Prostate gland (tissue), 2 donors: ENCODE measurements at regions not wholly inside any gene's neighbourhood (a gene's known extent, or its start where the extent isn't known, plus 50 kb on each side); places are given as distances from the start of the nearest gene placed in this dataset.

Experiments used
- DNase-seq: peaks from one replicate; pipeline ENCODE4 v3.0.0-alpha.2; 2019; ENCODE audit warnings: low spot score
- H3K27ac ChIP-seq, 2 donors: fragments of 200-600 bp; sonication (generic); 2 replicates each; pipeline ENCODE4 v1.5.1; 2017 to 2019
- H3K27me3 ChIP-seq: fragments of 200-600 bp; sonication (generic); replicated peaks from 2 replicates; pipeline ENCODE4 v1.5.1; 2019; ENCODE audit not compliant: insufficient read depth
- H3K36me3 ChIP-seq, 2 donors: fragments of 200-600 bp; sonication (generic); 1 replicate in 1 of 2; 2 replicates in 1 of 2; pipeline versions ENCODE4 v1.5.1 to v1.8.1; 2017 to 2019
- H3K4me1 ChIP-seq: fragments of 200-600 bp; sonication (generic); replicated peaks from 2 replicates; pipeline ENCODE4 v1.5.1; 2019
- H3K4me3 ChIP-seq, 2 donors: fragments of 200-600 bp; sonication (generic); 2 replicates each; pipeline ENCODE4 v1.5.1; 2017 to 2019
- H3K9me3 ChIP-seq: fragments of 200-600 bp; sonication (generic); 2 replicates; pipeline ENCODE4 v1.5.1; 2017
- POLR2A ChIP-seq: fragments of 450-650 bp; IDR thresholded peaks from one replicate; pipeline ENCODE4 v1.6.1; 2016; ENCODE audit warnings: antibody characterized with exemption, mild to moderate bottlenecking
- POLR2AphosphoS5 ChIP-seq: sonication (generic); formaldehyde crosslinking; IDR thresholded peaks from one replicate; pipeline ENCODE4 v1.6.1; 2017; ENCODE audit warnings: antibody characterized with exemption
- WGBS: methylation state at CpG from one replicate; pipeline ENCODE4 v1.1.5; 2018; 5-methylcytosine and 5-hydroxymethylcytosine counted together
- intact Hi-C: fragments of 100-400 bp; cut with DNase I; formaldehyde crosslinking; loops from one replicate; pipeline ENCODE4 v1.14.2; 2022
- TF ChIP-seq, protein P1 (sequence below), 4 experiments: fragments of 200-600 bp in 2 of 4; fragments of 450-650 bp in 2 of 4; sonication (generic) in 2 of 4; IDR thresholded peaks; 1 replicate in 3 of 4; 2 replicates in 1 of 4; pipeline ENCODE4 v1.5.1; 2016 to 2019; ENCODE audit warnings: antibody characterized with exemption in 4 of 4, mild to moderate bottlenecking in 2 of 4, moderate library complexity in 2 of 4

- TF ChIP-seq, protein P1, sequence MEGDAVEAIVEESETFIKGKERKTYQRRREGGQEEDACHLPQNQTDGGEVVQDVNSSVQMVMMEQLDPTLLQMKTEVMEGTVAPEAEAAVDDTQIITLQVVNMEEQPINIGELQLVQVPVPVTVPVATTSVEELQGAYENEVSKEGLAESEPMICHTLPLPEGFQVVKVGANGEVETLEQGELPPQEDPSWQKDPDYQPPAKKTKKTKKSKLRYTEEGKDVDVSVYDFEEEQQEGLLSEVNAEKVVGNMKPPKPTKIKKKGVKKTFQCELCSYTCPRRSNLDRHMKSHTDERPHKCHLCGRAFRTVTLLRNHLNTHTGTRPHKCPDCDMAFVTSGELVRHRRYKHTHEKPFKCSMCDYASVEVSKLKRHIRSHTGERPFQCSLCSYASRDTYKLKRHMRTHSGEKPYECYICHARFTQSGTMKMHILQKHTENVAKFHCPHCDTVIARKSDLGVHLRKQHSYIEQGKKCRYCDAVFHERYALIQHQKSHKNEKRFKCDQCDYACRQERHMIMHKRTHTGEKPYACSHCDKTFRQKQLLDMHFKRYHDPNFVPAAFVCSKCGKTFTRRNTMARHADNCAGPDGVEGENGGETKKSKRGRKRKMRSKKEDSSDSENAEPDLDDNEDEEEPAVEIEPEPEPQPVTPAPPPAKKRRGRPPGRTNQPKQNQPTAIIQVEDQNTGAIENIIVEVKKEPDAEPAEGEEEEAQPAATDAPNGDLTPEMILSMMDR (IDR thresholded peaks at IDR 0.05) = no peak
- TF ChIP-seq POLR2A (no peak), POLR2AphosphoS5 (no peak)
- WGBS = 76% methylated on average over 3 of the region's 3 CpGs
- no peaks in the 10 kb centered on the region for H3K4me1 ChIP-seq
- no peak overlapping the region for H3K4me3 ChIP-seq
- no peaks in the 10 kb centered on the region for H3K9me3 ChIP-seq
- no peak overlapping the region for H3K27ac ChIP-seq
- intact Hi-C loops = no loop called here
- no peaks in the 10 kb centered on the region for H3K27me3 ChIP-seq
- no peaks in the 10 kb centered on the region for H3K36me3 ChIP-seq
- DNase-seq = no peak
Observed at GRCh38 chr6:121925534-121926255, 473.8 kb upstream of the HSF2 start.

- intact Hi-C loops = no loop called here
- no peaks in the 10 kb centered on the region for H3K9me3 ChIP-seq
- WGBS = 79% methylated on average over 1 of the region's 1 CpG
- no peaks in the 10 kb centered on the region for H3K36me3 ChIP-seq
- H3K4me3 ChIP-seq = no peak overlapping the region
- no peak for DNase-seq
- H3K27me3 ChIP-seq = no peaks in the 10 kb centered on the region
- no peak overlapping the region for H3K27ac ChIP-seq
- TF ChIP-seq, protein P1 (IDR thresholded peaks at IDR 0.05) = no peak
- TF ChIP-seq POLR2A (no peak), POLR2AphosphoS5 (no peak)
- no peaks in the 10 kb centered on the region for H3K4me1 ChIP-seq
Observed at GRCh38 chr6:121929301-121929700, 470.2 kb upstream of the HSF2 start.

GRCh38 chr6:121932076-121932991, 467.1 kb upstream of the HSF2 start:
- intact Hi-C loops = no loop called here

DNA sequence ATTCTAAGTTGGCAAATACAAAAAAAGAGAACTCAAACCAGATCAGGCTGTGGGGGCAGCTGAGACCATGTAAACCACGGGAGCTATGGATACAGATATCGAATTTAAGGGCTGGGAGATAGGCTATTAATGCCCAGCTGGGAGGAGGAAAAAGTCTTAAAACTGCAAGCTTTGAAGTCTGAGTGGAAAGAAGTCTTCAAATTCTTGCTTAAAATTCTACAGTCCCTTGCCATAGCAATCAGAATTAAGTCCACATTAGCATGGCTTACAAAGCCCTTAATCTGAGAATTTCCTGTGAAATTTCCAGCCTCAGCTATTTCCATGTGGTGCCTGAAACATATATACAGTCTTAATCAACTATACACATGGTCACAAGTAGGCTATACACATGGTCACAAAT, 465.0 kb upstream of the HSF2 start:
- intact Hi-C loops = no loop called here
- H3K27ac ChIP-seq = no peak overlapping the region
- TF ChIP-seq POLR2AphosphoS5 (no peak), POLR2A (no peak)
- TF ChIP-seq, protein P1 (IDR thresholded peaks at IDR 0.05) = no peak
- no peak for DNase-seq
- H3K4me3 ChIP-seq = no peak overlapping the region
- H3K9me3 ChIP-seq = no peaks in the 10 kb centered on the region
- 64% methylated on average over 2 of the region's 2 CpGs for WGBS
- no peaks in the 10 kb centered on the region for H3K36me3 ChIP-seq
- H3K4me1 ChIP-seq = no peaks in the 10 kb centered on the region
- H3K27me3 ChIP-seq = no peaks in the 10 kb centered on the region

More at GRCh38 chr6:121932076-121932991, 467.1 kb upstream of the HSF2 start:
- Histone ChIP-seq H3K27me3 (no peaks in the 10 kb centered on the region), H3K4me3 (no peak overlapping the region), H3K9me3 (no peaks in the 10 kb centered on the region), H3K27ac (peak overlapping the region in 1 of 2 donors; percentile 26), H3K36me3 (no peaks in the 10 kb centered on the region), H3K4me1 (no peaks in the 10 kb centered on the region)
- WGBS = 37% methylated on average over 13 of the region's 13 CpGs
- TF ChIP-seq POLR2A (no peak), POLR2AphosphoS5 (no peak)
- TF ChIP-seq, protein P1 (IDR thresholded peaks at IDR 0.05) = no peak
- DNase-seq = no peak
